Chondrocyte (in vitro differentiated cells): ENCODE measurements at regions not wholly inside any gene's neighbourhood (a gene's known extent, or its start where the extent isn't known, plus 50 kb on each side); places are given as distances from the start of the nearest gene placed in this dataset.

ENCODE experiments used
- DNase-seq: peaks from one replicate; pipeline ENCODE4 v3.0.0; 2021; ENCODE audit warnings: mixed read lengths, low spot score
- H3K27ac Mint-ChIP-seq: one replicate; pipeline ENCODE4 v1.8.0; 2021; ENCODE audit warnings: mild to moderate bottlenecking, moderate library complexity, mixed read lengths; ENCODE audit not compliant: unreplicated experiment
- H3K27me3 Mint-ChIP-seq: 2 replicates; pipeline ENCODE4 v1.8.0; 2021; ENCODE audit warnings: low read depth, mixed read lengths
- H3K36me3 Mint-ChIP-seq: 2 replicates; pipeline ENCODE4 v1.8.0; 2021; ENCODE audit warnings: low read depth, mixed read lengths
- H3K4me1 Mint-ChIP-seq: 2 replicates; pipeline ENCODE4 v1.8.0; 2021; ENCODE audit warnings: low read depth, mild to moderate bottlenecking, mixed read lengths
- H3K4me3 Mint-ChIP-seq: one replicate; pipeline ENCODE4 v1.8.0; 2021; ENCODE audit warnings: mild to moderate bottlenecking, moderate library complexity, mixed read lengths; ENCODE audit not compliant: unreplicated experiment
- H3K9me3 Mint-ChIP-seq: 2 replicates; pipeline ENCODE4 v1.8.0; 2021; ENCODE audit warnings: low read depth, mixed read lengths
- TF ChIP-seq, protein P1 (sequence below): fragments of 200-600 bp; sonication (generic); IDR thresholded peaks from 2 replicates; pipeline ENCODE4 v1.5.0; 2021; ENCODE audit warnings: antibody characterized with exemption, mild to moderate bottlenecking, moderate library complexity

DNA sequence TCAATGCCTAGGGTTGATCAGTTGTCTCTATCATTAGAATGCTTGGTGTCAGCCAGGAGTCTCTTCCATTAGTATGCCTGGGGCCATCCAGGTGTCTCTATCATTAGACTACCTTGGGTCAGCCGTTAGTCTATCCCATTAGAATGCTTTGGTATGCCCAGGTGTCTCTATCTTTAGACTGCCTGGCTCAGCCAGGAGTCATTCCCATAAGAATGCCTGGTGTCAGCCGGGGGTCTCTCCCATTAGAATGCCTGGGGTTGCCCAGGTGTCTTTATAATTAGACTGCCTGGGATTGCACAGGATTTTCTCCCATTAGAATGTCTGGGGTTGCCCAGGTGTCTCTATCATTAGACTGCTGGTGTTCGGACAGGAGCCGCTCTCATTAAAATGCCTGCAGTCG is 1442.9 kb downstream of the UQCRFS1 start:
- no peak overlapping the region for H3K4me3 Mint-ChIP-seq
- no peak overlapping the region for H3K27ac Mint-ChIP-seq
- DNase-seq, result no peak
- H3K27me3 Mint-ChIP-seq, result no peaks in the 10 kb centered on the region
- TF ChIP-seq, protein P1, sequence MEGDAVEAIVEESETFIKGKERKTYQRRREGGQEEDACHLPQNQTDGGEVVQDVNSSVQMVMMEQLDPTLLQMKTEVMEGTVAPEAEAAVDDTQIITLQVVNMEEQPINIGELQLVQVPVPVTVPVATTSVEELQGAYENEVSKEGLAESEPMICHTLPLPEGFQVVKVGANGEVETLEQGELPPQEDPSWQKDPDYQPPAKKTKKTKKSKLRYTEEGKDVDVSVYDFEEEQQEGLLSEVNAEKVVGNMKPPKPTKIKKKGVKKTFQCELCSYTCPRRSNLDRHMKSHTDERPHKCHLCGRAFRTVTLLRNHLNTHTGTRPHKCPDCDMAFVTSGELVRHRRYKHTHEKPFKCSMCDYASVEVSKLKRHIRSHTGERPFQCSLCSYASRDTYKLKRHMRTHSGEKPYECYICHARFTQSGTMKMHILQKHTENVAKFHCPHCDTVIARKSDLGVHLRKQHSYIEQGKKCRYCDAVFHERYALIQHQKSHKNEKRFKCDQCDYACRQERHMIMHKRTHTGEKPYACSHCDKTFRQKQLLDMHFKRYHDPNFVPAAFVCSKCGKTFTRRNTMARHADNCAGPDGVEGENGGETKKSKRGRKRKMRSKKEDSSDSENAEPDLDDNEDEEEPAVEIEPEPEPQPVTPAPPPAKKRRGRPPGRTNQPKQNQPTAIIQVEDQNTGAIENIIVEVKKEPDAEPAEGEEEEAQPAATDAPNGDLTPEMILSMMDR, result no peak
- peaks cover 65% of the 10 kb centered on the region for H3K9me3 Mint-ChIP-seq
- H3K36me3 Mint-ChIP-seq, result peaks cover 55% of the 10 kb centered on the region
- no peaks in the 10 kb centered on the region for H3K4me1 Mint-ChIP-seq

DNA sequence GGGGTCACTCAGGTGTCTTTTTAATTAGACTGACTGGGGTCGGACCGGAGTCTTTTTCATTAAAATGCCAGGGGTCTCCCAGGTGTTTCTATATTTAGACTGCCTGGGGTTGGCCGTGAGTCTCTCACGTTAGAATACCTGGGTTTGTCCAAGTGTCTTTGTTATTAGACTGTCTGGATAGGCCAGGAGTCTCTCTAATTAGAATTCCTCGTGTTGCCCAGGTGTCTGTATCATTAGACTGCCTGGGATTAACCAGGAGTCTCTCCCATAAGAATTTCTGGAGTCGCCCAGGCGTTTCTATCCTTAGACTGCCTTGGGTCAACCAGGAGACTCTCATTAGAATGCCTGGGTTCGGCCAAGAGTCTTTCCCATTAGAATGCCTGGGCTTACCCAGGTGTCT is 1445.7 kb downstream of the UQCRFS1 start:
- no peak for DNase-seq

DNA sequence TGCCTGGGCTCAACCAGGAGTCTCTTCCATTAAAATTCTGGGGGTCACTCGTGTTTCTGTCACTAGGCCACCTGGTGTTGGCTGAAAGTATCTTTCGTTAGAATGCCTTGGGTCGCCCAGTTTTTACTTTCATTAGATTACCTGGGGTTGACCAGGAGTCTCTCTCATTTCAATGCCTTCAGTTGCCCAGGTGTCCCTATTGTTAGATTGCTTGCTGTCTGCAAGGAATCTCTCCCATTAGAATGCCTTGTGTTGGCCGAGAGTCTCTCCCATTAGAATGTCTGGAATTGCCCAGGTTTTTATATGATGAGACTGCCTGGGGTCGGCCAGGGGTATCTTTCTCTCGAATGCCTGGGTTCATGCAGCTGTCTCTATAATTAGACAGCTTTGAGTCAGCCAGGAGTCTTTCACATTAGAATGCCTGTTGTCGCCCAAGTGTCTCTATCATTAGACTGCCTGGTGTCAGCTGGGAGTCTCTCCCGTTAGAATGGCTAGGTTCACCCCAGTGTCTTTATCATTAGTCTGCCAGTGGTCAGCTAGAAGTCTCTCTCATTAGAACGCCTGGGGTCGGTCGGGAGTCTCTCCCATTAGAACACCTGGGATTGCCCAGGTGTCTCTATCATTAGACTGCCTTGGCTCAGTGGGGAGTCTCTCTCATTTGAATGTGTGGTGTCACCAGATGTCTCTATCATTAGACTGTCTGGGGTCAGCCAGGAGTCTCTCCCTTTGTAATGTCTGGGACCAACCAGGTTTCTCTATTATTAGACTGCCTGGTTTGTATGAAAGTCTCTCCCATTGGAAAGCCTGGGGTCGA is 1446.8 kb downstream of the UQCRFS1 start:
- Mint-ChIP-seq H3K9me3 (peaks cover 35% of the 10 kb centered on the region), H3K36me3 (peaks cover 19% of the 10 kb centered on the region)

More for the DNA sequence above, 1445.7 kb downstream of the UQCRFS1 start:
- Mint-ChIP-seq H3K36me3 (peaks cover 30% of the 10 kb centered on the region), H3K4me1 (no peaks in the 10 kb centered on the region), H3K9me3 (peaks cover 44% of the 10 kb centered on the region), H3K4me3 (no peak overlapping the region), H3K27me3 (no peaks in the 10 kb centered on the region), H3K27ac (no peak overlapping the region)
- TF ChIP-seq, protein P1, result no peak

DNA sequence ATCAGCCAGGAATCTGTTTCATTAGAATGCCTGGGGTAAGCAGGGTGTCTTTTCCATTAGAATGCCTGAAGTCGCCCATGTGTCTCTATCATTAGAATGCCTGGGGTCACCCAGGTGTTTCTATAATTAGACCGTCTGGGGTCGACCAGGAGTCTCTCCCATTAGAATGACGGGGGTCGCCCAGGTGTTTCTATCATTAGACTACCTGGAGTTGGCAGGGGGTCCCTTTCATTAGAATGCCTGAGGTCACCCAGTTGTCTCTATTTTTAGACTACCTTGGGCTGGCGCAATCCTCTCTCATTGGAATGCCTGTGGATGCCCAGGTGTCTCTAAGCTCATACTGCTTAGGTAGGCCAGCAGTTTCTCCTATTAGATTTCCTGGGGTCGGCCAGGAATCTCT is 1447.6 kb downstream of the UQCRFS1 start:
- Mint-ChIP-seq H3K4me3 (no peak overlapping the region), H3K36me3 (peaks cover 17% of the 10 kb centered on the region), H3K9me3 (peaks cover 32% of the 10 kb centered on the region), H3K27me3 (no peaks in the 10 kb centered on the region), H3K4me1 (no peaks in the 10 kb centered on the region), H3K27ac (no peak overlapping the region)
- DNase-seq, result no peak
- TF ChIP-seq, protein P1, result no peak

More for the DNA sequence above, 1446.8 kb downstream of the UQCRFS1 start:
- Mint-ChIP-seq H3K27ac (no peak overlapping the region), H3K4me3 (no peak overlapping the region), H3K4me1 (no peaks in the 10 kb centered on the region), H3K27me3 (no peaks in the 10 kb centered on the region)
- DNase-seq, result no peak
- TF ChIP-seq, protein P1, result no peak

DNA sequence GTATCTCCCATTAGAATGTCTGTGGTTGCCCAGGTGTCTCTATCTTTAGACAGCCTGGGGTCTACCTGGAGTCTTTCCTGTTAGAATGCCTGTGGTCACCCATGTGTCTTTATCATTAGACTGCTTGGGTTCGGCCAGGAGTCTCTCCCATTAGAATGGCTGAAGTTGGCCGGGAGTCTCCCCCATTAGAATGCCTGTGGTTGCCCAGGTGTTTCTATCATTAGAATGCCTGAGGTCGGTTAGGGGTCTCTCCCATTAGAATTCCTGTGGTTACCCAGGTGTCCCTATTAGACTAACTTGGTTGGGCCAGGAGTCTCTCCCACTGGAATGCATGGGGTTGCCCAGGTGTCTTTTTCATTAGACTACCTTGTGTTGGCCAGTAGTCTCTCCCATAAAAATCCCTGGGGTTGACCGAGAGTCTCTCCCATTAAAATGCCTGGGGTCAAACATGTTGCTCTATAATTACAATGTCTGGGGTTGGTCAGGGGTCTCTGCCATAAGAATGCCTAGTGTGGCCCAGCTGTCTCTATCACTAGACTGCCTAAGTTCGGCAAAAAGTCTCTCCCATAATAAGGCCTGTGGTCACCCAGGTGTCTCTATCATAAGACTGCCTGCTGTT is 1448.7 kb downstream of the UQCRFS1 start:
- H3K36me3 Mint-ChIP-seq, result peaks cover 13% of the 10 kb centered on the region
- TF ChIP-seq, protein P1, result no peak
- peak; percentile 7 for DNase-seq
- H3K9me3 Mint-ChIP-seq, result peaks cover 23% of the 10 kb centered on the region
- H3K27me3 Mint-ChIP-seq, result no peaks in the 10 kb centered on the region
- no peaks in the 10 kb centered on the region for H3K4me1 Mint-ChIP-seq
- no peak overlapping the region for H3K4me3 Mint-ChIP-seq
- H3K27ac Mint-ChIP-seq, result no peak overlapping the region
